ENCODE measurements at regions not wholly inside any gene's neighbourhood (a gene's known extent, or its start where the extent isn't known, plus 50 kb on each side); places are given as distances from the start of the nearest gene placed in this dataset.
"Not testable (repeated sequence)": the region's sequence is repeated elsewhere in the genome, so short reads cannot be mapped to it uniquely, and the experiment has no call there.

DNA sequence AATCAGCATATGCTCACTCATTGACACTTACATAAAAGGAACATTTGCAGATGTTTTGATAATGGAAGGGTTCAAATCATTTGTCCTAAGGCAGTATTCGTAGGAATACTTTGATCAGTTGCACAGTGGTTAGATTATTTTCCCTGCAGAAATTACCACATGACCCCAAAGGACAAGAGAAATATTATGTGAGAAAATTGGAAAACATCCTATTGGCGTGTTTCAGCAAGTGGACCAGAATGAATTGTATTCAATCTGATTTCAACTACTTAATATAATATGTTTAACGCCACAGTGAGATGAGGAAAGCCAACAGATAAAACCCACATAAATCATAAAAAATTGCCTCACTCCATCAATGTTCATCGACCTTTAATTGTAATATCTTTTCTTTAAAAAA lies 195.0 kb upstream of the MDFIC2 start:
- DNase-seq (ENCODE audit: low read depth), result no peak

- no peak for DNase-seq (ENCODE audit: low read depth)
Measured at GRCh38 chr3:70506775-70507174, 194.3 kb upstream of the MDFIC2 start.

- DNase-seq (ENCODE audit: low read depth), result no peak
Measured at GRCh38 chr3:70501561-70501960, 189.1 kb upstream of the MDFIC2 start.

DNA sequence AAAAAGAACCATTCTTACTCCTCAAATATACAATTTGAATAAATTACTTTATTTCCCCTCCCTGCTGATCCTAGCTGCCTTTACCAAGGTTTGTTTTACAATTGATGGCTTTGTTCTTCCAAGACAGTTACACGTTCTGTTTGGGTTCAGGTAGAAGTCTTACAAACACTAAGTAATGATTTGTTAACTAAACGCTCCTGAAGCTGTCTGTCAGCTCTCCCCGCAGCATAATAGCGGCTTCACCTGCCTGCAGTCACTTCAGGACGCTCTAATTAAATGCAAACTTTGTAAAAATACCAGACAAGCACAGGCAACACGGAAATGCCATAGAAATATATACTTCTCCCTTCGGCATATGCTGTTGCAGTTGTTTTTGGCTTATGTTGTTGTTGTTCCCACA lies 176.4 kb upstream of the MDFIC2 start:
- no peak for DNase-seq (ENCODE audit: low read depth)

DNA sequence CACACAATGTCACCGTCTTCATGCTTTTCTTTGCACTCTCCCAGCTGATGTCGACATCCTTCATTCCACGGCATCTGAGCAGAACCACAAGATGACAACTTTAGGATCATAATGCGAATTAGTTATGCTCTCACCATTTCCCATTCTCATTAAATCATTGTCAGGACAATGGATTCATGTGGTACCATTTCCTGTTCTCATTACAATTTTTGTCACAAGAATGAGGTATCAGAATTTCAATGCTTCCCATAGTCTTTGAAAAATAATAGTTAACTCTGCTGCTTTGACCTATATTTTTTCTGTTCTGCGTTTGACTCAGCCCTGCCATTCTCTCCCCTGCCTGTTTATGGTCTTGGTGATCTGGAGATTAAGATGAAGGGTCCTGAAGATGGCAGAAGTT lies 175.7 kb upstream of the MDFIC2 start:
- DNase-seq (ENCODE audit: low read depth), result no peak

DNA sequence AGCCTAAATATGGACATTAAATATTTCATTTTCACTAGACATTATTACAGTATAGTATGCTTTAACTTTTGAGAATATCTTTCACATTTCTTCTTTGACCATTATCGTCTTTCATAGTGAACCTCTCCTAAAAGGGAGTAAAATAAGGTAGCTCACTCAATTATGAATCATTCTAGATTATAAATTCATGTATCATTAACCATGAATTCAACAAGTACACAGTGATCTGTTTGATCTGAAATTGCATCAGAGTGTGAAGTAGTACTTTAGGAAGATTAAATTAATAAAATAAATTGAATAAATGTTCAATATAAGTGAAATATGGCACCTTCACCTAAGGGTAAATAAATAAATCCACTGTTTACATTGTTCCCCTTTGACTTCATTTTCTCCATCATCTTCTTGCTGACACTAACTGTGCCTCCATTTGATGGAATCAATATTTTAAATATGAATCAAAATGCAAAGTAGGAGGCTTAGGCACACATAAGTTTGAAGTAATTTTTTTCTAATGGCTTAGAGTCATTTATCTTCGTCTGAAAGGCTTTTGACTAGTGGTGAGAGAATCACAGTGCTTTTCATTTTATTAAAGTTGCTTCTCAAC lies 174.1 kb upstream of the MDFIC2 start:
- DNase-seq (ENCODE audit: low read depth), result no peak

- DNase-seq (ENCODE audit: low read depth), result no peak
Measured at GRCh38 chr3:70476174-70476573, 163.7 kb upstream of the MDFIC2 start.

- no peak for DNase-seq (ENCODE audit: low read depth)
Measured at GRCh38 chr3:70471464-70472342, 159.3 kb upstream of the MDFIC2 start.

DNA sequence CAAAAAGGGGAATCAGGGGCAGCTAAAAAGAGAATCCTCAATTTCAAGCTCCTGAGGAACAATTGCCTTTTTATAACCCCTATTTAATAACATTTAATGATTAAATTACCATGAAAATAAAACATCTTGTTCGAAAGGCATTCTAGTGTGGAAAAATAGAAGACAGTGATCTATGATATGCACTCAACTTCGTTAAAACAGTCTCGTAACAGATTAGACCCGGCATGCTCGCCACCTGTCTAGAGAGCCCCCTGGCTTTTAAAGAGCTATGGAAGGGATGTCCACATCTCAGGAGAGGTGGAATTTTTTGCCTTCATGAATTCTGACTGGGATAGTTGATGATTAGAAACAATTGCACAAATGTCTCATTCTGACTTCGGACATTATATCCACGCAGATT lies 153.7 kb upstream of the MDFIC2 start:
- DNase-seq (ENCODE audit: low read depth), result no peak

DNA sequence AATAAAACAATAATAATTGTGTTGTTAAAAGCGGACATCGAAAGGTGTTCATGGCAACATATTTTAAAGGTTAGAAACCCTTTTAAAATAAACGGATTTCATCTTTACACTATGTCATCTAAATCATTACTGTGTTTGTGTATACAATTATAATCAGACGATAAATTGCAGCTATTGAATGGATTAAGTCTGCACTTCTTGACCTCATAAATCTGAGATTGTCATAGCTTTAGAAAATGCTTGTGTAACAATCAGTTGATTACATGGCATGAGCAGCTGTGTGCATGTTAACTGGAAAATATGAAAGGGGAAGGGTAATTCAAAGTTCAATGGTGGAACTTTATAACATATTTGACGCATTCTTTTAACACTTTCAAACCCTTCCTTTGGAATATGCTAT lies 152.4 kb upstream of the MDFIC2 start:
- no peak for DNase-seq (ENCODE audit: low read depth)

- DNase-seq (ENCODE audit: low read depth), result no peak
Measured at GRCh38 chr3:70464465-70464864, 152.0 kb upstream of the MDFIC2 start.

- DNase-seq (ENCODE audit: low read depth), result not testable (repeated sequence)
Measured at GRCh38 chr3:70450220-70450619, 137.8 kb upstream of the MDFIC2 start.

GRCh38 chr3:70435422-70435821 lies 123.0 kb upstream of the MDFIC2 start:
- not testable (repeated sequence) for DNase-seq (ENCODE audit: low read depth)

GRCh38 chr3:70433091-70433490 lies 120.7 kb upstream of the MDFIC2 start:
- DNase-seq (ENCODE audit: low read depth), result no peak

- no peak for DNase-seq (ENCODE audit: low read depth)
Measured at GRCh38 chr3:70431911-70432310, 119.5 kb upstream of the MDFIC2 start.

- DNase-seq (ENCODE audit: low read depth), result no peak
Measured at GRCh38 chr3:70426071-70426470, 113.6 kb upstream of the MDFIC2 start.

DNA sequence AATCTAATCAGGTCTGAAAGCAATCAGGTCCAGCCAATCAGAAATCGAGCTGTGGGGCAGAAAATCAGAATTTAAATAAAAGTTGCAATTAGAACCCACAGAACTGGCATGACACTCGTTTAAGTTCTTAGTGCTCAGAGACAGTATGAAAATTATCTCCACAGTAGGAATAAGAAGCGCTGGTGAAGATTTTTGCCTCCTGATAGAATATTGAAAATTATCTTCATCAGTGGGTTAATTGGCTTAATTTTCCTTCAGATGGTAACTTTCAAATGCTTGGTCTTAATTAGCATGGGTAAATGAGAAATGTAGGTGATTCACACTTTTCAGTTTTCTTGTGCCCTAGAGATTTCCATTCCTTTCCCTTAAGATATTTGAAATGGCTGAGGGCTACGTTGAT lies 109.1 kb upstream of the MDFIC2 start:
- DNase-seq (ENCODE audit: low read depth), result no peak

DNA sequence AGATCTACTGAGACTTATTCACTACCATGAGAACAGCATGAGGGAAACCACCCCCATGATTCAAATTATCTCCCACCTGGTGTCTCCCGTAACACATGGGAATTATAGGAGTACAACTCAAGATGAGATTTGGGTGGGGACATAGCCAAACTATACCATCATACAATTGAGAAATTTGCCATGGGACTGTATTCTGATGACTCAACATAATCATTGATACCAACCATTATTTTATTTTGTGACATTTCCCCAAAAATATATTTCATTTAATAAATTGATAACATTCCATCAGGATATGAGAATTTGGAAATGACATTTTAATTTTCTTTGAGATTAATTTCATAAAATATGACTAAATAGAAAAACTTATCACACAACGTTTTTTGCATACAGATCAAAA lies 96.6 kb upstream of the MDFIC2 start:
- DNase-seq (ENCODE audit: low read depth), result no peak

DNA sequence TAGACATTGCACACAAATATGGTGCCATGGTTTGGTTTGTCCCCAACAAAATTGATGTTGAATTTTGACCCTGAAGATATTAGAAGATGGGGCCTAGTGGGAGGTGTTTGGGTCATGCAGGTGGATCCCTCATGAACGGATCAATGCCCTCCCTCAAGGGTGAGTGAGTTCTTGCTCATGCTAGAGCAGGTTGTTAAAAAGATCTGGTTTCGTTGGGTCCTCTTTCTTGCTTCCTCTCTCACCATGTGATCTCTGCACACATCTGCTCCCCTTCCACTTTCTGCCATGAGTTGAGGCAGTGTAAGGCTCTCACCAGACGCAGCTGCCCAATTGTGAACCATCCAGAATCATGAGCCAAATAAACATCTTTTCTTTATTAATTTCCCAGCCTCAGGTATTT lies 87.8 kb upstream of the MDFIC2 start:
- DNase-seq (ENCODE audit: low read depth), result no peak

DNA sequence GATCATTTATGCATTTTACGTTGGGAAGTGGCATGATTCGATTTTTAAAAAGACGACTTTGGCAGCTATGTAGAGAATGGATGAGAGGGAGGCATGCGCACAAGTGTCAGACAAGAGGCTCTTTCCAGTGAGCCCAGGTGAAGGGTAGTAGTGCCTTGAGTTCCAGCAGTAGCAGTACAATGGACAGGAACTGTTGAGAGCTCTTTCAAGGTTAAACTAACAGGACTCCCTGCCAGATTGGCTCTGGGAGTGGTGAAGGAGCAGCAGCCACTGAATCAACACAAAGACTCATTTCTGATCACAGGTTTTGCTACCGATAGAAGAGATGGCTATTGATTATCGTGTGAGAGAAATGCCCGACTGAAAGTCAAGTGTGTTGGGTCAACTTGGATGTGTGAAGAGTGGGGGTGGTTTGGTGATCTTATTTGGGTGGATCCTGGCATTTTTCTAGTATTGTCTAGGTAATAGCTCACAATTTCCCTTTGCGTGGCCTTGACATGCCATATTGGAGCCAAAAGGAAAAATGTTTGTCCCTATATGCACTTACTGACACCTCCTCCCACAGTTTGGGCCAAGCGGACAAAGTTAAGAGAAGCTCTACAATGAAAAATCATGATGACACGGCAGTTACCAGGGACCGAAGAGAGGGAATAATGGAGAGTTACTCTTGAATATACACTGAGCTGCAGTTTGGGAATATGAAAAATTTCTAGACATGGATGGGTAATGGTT lies 81.6 kb upstream of the MDFIC2 start:
- DNase-seq (ENCODE audit: low read depth), result no peak

DNA sequence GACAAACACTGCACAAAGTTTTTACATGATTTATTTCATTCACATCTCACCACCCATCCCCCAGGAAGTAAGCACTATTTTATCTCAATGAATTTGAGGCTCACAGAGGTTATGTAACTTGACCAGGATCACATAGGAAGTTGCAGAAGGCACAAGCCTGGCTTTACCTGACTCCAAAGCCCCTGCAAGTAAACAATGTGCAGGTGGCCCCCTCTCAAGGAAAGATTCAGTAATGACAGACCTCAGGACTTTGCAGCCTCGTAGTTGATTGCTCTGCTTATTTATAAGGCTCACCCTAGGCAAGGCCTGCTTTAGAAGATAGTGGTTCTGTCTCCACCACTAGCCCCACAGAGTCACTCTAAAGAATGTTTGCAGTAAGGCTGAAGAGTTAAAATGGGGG lies 79.8 kb upstream of the MDFIC2 start:
- no peak for DNase-seq (ENCODE audit: low read depth)

GRCh38 chr3:70387889-70388288 lies 75.5 kb upstream of the MDFIC2 start:
- no peak for DNase-seq (ENCODE audit: low read depth)

- DNase-seq (ENCODE audit: low read depth), result no peak
Measured at GRCh38 chr3:70386846-70387245, 74.4 kb upstream of the MDFIC2 start.
